HG03097 (cell line): ENCODE measurements at regions not wholly inside any gene's neighbourhood (a gene's known extent, or its start where the extent isn't known, plus 50 kb on each side); places are given as distances from the start of the nearest gene placed in this dataset.
"Not testable (repeated sequence)": the region's sequence is repeated elsewhere in the genome, so short reads cannot be mapped to it uniquely, and the experiment has no call there.

Experiments used
- ATAC-seq: cut with Tn5 transposase; IDR thresholded peaks from one replicate; pipeline ENCODE4 v1.9.1; 2021; ENCODE audit not compliant: unreplicated experiment, low FRiP score

GRCh38 chr4:54402880-54403480, 173.9 kb downstream of the PDGFRA start:
- no peak for ATAC-seq

GRCh38 chr4:54403700-54404453, 174.8 kb downstream of the PDGFRA start:
- no peak for ATAC-seq

- ATAC-seq = not testable (repeated sequence)
Observed at GRCh38 chr4:54409270-54409817, 180.3 kb downstream of the PDGFRA start.

- ATAC-seq = no peak
Observed at GRCh38 chr4:54414545-54414944, 185.5 kb downstream of the PDGFRA start.

GRCh38 chr4:54417476-54417875, 188.4 kb downstream of the PDGFRA start:
- ATAC-seq = no peak

- no peak for ATAC-seq
Observed at GRCh38 chr4:54418468-54418867, 189.4 kb downstream of the PDGFRA start.

- no peak for ATAC-seq
Observed at GRCh38 chr4:54423066-54423465, 194.0 kb downstream of the PDGFRA start.

GRCh38 chr4:54427826-54428225, 198.7 kb downstream of the PDGFRA start:
- ATAC-seq = no peak

- no peak for ATAC-seq
Observed at GRCh38 chr4:54428940-54429339, 199.8 kb downstream of the PDGFRA start.

GRCh38 chr4:54433686-54434085, 204.6 kb downstream of the PDGFRA start:
- ATAC-seq = no peak

GRCh38 chr4:54439831-54440243, 210.7 kb downstream of the PDGFRA start:
- ATAC-seq = no peak

GRCh38 chr4:54440394-54441136, 211.5 kb downstream of the PDGFRA start:
- no peak for ATAC-seq

GRCh38 chr4:54445866-54446265, 211.9 kb upstream of the KIT start:
- no peak for ATAC-seq

- no peak for ATAC-seq
Observed at GRCh38 chr4:54446581-54446980, 211.2 kb upstream of the KIT start.

GRCh38 chr4:54447304-54447703, 210.5 kb upstream of the KIT start:
- no peak for ATAC-seq

GRCh38 chr4:54449999-54450398, 207.8 kb upstream of the KIT start:
- no peak for ATAC-seq

GRCh38 chr4:54466960-54467359, 190.8 kb upstream of the KIT start:
- not testable (repeated sequence) for ATAC-seq

GRCh38 chr4:54473077-54473545, 184.6 kb upstream of the KIT start:
- ATAC-seq = no peak

- ATAC-seq = no peak
Observed at GRCh38 chr4:54473798-54474197, 184.0 kb upstream of the KIT start.

- ATAC-seq = no peak
Observed at GRCh38 chr4:54475546-54475945, 182.2 kb upstream of the KIT start.

- no peak for ATAC-seq
Observed at GRCh38 chr4:54482529-54483200, 175.1 kb upstream of the KIT start.
